ENCODE measurements at regions not wholly inside any gene's neighbourhood (a gene's known extent, or its start where the extent isn't known, plus 50 kb on each side); places are given as distances from the start of the nearest gene placed in this dataset.
"Not testable (repeated sequence)": the region's sequence is repeated elsewhere in the genome, so short reads cannot be mapped to it uniquely, and the experiment has no call there.

GRCh38 chr1:30171537-30172298 is 551.7 kb downstream of the MATN1 start:
- Histone ChIP-seq H3K27ac (no peak overlapping the region), H3K4me3 (no peak overlapping the region), H3K27me3 (no peaks in the 10 kb centered on the region), H3K4me1 (no peaks in the 10 kb centered on the region), H3K9me3 (replicated peaks) (no peaks in the 10 kb centered on the region), H3K36me3 (no peaks in the 10 kb centered on the region)
- no peak for DNase-seq

GRCh38 chr1:30169269-30169668 is 554.1 kb downstream of the MATN1 start:
- no peak overlapping the region for H3K27ac ChIP-seq
- H3K9me3 ChIP-seq (replicated peaks), result no peaks in the 10 kb centered on the region
- no peak overlapping the region for H3K4me3 ChIP-seq
- no peaks in the 10 kb centered on the region for H3K36me3 ChIP-seq
- DNase-seq, result no peak
- H3K27me3 ChIP-seq, result no peaks in the 10 kb centered on the region
- peaks cover 6% of the 10 kb centered on the region; the same call in 1 of the 2 replicates for H3K4me1 ChIP-seq

GRCh38 chr1:30166174-30166573 is 557.2 kb downstream of the MATN1 start:
- peaks cover 6% of the 10 kb centered on the region; the same call in 1 of the 2 replicates for H3K4me1 ChIP-seq
- no peak overlapping the region for H3K4me3 ChIP-seq
- H3K27me3 ChIP-seq, result no peaks in the 10 kb centered on the region; the same call in 1 of the 2 replicates
- H3K9me3 ChIP-seq (replicated peaks), result no peaks in the 10 kb centered on the region
- peak; percentile 62 to 76 for DNase-seq
- no peaks in the 10 kb centered on the region for H3K36me3 ChIP-seq
- H3K27ac ChIP-seq, result no peak overlapping the region

- H3K27ac ChIP-seq, result no peak overlapping the region
- no peaks in the 10 kb centered on the region; the same call in 1 of the 2 replicates for H3K27me3 ChIP-seq
- no peak for DNase-seq
- no peak overlapping the region for H3K4me3 ChIP-seq
- no peaks in the 10 kb centered on the region for H3K9me3 ChIP-seq (replicated peaks)
- peaks cover 6% of the 10 kb centered on the region; the same call in 1 of the 2 replicates for H3K4me1 ChIP-seq
- H3K36me3 ChIP-seq, result no peaks in the 10 kb centered on the region
Measured at GRCh38 chr1:30165116-30165515, 558.3 kb downstream of the MATN1 start.

- DNase-seq, result no peak
- Histone ChIP-seq H3K9me3 (replicated peaks) (no peaks in the 10 kb centered on the region), H3K4me3 (no peak overlapping the region), H3K36me3 (no peaks in the 10 kb centered on the region), H3K27me3 (no peaks in the 10 kb centered on the region; the same call in 1 of the 2 replicates), H3K27ac (no peak overlapping the region), H3K4me1 (peaks cover 6% of the 10 kb centered on the region; the same call in 1 of the 2 replicates)
Measured at GRCh38 chr1:30164693-30165092, 558.7 kb downstream of the MATN1 start.

GRCh38 chr1:30162565-30162964 is 560.8 kb downstream of the MATN1 start:
- Histone ChIP-seq H3K27me3 (no peaks in the 10 kb centered on the region; the same call in 1 of the 2 replicates), H3K36me3 (no peaks in the 10 kb centered on the region), H3K27ac (no peak overlapping the region), H3K9me3 (replicated peaks) (no peaks in the 10 kb centered on the region), H3K4me3 (no peak overlapping the region), H3K4me1 (peaks cover 6% of the 10 kb centered on the region; the same call in 1 of the 2 replicates)
- no peak for DNase-seq

- no peaks in the 10 kb centered on the region for H3K9me3 ChIP-seq (replicated peaks)
Measured at GRCh38 chr1:30161953-30162352, 561.4 kb downstream of the MATN1 start.

GRCh38 chr1:30160999-30161689 is 562.2 kb downstream of the MATN1 start:
- no peaks in the 10 kb centered on the region; the same call in 1 of the 2 replicates for H3K27me3 ChIP-seq
- peaks cover 6% of the 10 kb centered on the region; the same call in 1 of the 2 replicates for H3K4me1 ChIP-seq
- H3K36me3 ChIP-seq, result no peaks in the 10 kb centered on the region
- no peak overlapping the region for H3K27ac ChIP-seq
- no peak for DNase-seq
- no peaks in the 10 kb centered on the region for H3K9me3 ChIP-seq (replicated peaks)
- H3K4me3 ChIP-seq, result no peak overlapping the region

More at GRCh38 chr1:30161953-30162352, 561.4 kb downstream of the MATN1 start:
- no peaks in the 10 kb centered on the region; the same call in 1 of the 2 replicates for H3K27me3 ChIP-seq
- H3K36me3 ChIP-seq, result no peaks in the 10 kb centered on the region
- H3K4me3 ChIP-seq, result no peak overlapping the region
- DNase-seq, result no peak
- no peak overlapping the region for H3K27ac ChIP-seq
- H3K4me1 ChIP-seq, result peaks cover 6% of the 10 kb centered on the region; the same call in 1 of the 2 replicates

- no peaks in the 10 kb centered on the region for H3K4me1 ChIP-seq
- H3K4me3 ChIP-seq, result no peak overlapping the region
- DNase-seq, result no peak
- H3K27ac ChIP-seq, result no peak overlapping the region
- no peaks in the 10 kb centered on the region; the same call in 1 of the 2 replicates for H3K27me3 ChIP-seq
- no peaks in the 10 kb centered on the region for H3K9me3 ChIP-seq (replicated peaks)
- no peaks in the 10 kb centered on the region for H3K36me3 ChIP-seq
Measured at GRCh38 chr1:30159015-30159414, 564.4 kb downstream of the MATN1 start.

- H3K27ac ChIP-seq; H3K4me1 ChIP-seq; H3K36me3 ChIP-seq; H3K27me3 ChIP-seq; H3K4me3 ChIP-seq; H3K9me3 ChIP-seq (replicated peaks); DNase-seq: not testable (repeated sequence)
Measured at GRCh38 chr1:30155698-30156097, 567.7 kb downstream of the MATN1 start.

- not testable (repeated sequence) for H3K9me3 ChIP-seq (replicated peaks); H3K36me3 ChIP-seq; H3K27me3 ChIP-seq; H3K4me1 ChIP-seq; H3K4me3 ChIP-seq; DNase-seq; H3K27ac ChIP-seq
Measured at GRCh38 chr1:30155253-30155652, 568.1 kb downstream of the MATN1 start.

- DNase-seq, result no peak
- Histone ChIP-seq H3K36me3 (no peaks in the 10 kb centered on the region), H3K4me3 (no peak overlapping the region), H3K27ac (no peak overlapping the region), H3K4me1 (no peaks in the 10 kb centered on the region), H3K27me3 (no peaks in the 10 kb centered on the region; the same call in 1 of the 2 replicates), H3K9me3 (replicated peaks) (no peaks in the 10 kb centered on the region)
Measured at GRCh38 chr1:30153743-30154449, 569.5 kb downstream of the MATN1 start.

- H3K4me1 ChIP-seq, result no peaks in the 10 kb centered on the region
- H3K27me3 ChIP-seq, result no peaks in the 10 kb centered on the region
- H3K4me3 ChIP-seq, result no peak overlapping the region
- no peak overlapping the region for H3K27ac ChIP-seq
- no peaks in the 10 kb centered on the region for H3K9me3 ChIP-seq (replicated peaks)
- DNase-seq, result no peak
- no peaks in the 10 kb centered on the region for H3K36me3 ChIP-seq
Measured at GRCh38 chr1:30151826-30152225, 571.6 kb downstream of the MATN1 start.

- Histone ChIP-seq H3K27ac (no peak overlapping the region), H3K36me3 (no peaks in the 10 kb centered on the region), H3K9me3 (replicated peaks) (no peaks in the 10 kb centered on the region), H3K4me3 (no peak overlapping the region), H3K4me1 (no peaks in the 10 kb centered on the region), H3K27me3 (no peaks in the 10 kb centered on the region)
- DNase-seq, result no peak
Measured at GRCh38 chr1:30151119-30151518, 572.3 kb downstream of the MATN1 start.

- Histone ChIP-seq H3K9me3 (replicated peaks) (no peaks in the 10 kb centered on the region), H3K27me3 (no peaks in the 10 kb centered on the region), H3K27ac (no peak overlapping the region), H3K36me3 (no peaks in the 10 kb centered on the region), H3K4me1 (no peaks in the 10 kb centered on the region), H3K4me3 (no peak overlapping the region)
- no peak for DNase-seq
Measured at GRCh38 chr1:30149226-30149625, 574.2 kb downstream of the MATN1 start.
